ENCODE measurements at regions not wholly inside any gene's neighbourhood (a gene's known extent, or its start where the extent isn't known, plus 50 kb on each side); places are given as distances from the start of the nearest gene placed in this dataset.

DNA sequence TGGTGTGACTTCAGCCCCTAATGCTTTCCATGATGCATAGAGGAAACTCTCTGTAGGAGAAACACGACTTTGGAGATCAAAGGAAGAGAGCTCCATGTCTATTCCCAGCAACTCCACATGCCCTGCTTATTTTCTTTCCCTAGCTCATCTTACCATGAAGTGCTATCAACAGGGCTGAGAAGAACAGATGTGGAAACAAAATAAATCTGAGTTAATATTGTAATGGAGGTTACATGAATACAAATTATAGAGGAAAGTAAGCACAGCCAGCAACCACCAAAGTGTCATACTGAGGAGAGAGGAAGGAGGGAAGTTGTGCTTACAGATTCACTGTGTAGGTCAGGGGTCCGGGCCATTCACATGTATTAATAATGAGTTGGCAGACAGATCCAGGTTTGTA lies 157.5 kb downstream of the RFPL4B start:
- no peaks in the 10 kb centered on the region for H3K79me1 ChIP-seq (replicated peaks; ENCODE audit: low read length, poor library complexity, severe bottlenecking)
- peaks cover 3% of the 10 kb centered on the region for H3K4me1 ChIP-seq (ENCODE audit: control insufficient read depth, insufficient read depth, low read depth, low read length)
- H3K18ac ChIP-seq (ENCODE audit: low read depth in 1 of 2, low read length in 2 of 2), result no peak overlapping the region
- H2BK15ac ChIP-seq (ENCODE audit: low read depth, poor library complexity, severe bottlenecking), result no peak overlapping the region
- H3K4ac ChIP-seq (ENCODE audit: low read depth in 1 of 2, low read length in 2 of 2), result no peak overlapping the region
- no peak overlapping the region for H3K4me2 ChIP-seq (ENCODE audit: low read length, poor library complexity, severe bottlenecking)
- DNase-seq, result no peak
- no peak overlapping the region for H2BK12ac ChIP-seq (ENCODE audit: low read length in 2 of 2)
- no peak overlapping the region for H3K23ac ChIP-seq (ENCODE audit: low read length in 2 of 2)
- no peak overlapping the region for H2BK120ac ChIP-seq (ENCODE audit: low read depth, low read length)
- no peak overlapping the region for H3K9ac ChIP-seq (ENCODE audit: low read length)
- H2AK5ac ChIP-seq (ENCODE audit: low read length, severe bottlenecking), result no peak overlapping the region
- 100% methylated on average over 1 of the region's 2 CpGs for WGBS
- H3K4me3 ChIP-seq (ENCODE audit: insufficient read depth in 1 of 2, low read depth in 1 of 2, low read length in 2 of 2), result no peak overlapping the region
- no peak overlapping the region for H4K91ac ChIP-seq (ENCODE audit: low read length)
- no peaks in the 10 kb centered on the region for H3K27me3 ChIP-seq (ENCODE audit: control insufficient read depth in 1 of 2, insufficient read depth in 1 of 2, low read length in 2 of 2)
- no peaks in the 10 kb centered on the region for H3K36me3 ChIP-seq (ENCODE audit: control insufficient read depth in 1 of 2, insufficient read depth in 2 of 2, low read depth in 1 of 2, low read length in 2 of 2)
- no peak overlapping the region for H3K27ac ChIP-seq (ENCODE audit: low read length, poor library complexity, severe bottlenecking)
- no peak overlapping the region for H2BK5ac ChIP-seq (ENCODE audit: low read depth, low read length, poor library complexity, severe bottlenecking)
- H3K9me3 ChIP-seq (ENCODE audit: control insufficient read depth, low read length), result no peaks in the 10 kb centered on the region
- no peak overlapping the region for H3K14ac ChIP-seq (ENCODE audit: low read length in 2 of 2)
- H4K8ac ChIP-seq (ENCODE audit: low read length), result no peak overlapping the region
- H2AFZ ChIP-seq (ENCODE audit: low read depth, low read length), result no peak overlapping the region

DNA sequence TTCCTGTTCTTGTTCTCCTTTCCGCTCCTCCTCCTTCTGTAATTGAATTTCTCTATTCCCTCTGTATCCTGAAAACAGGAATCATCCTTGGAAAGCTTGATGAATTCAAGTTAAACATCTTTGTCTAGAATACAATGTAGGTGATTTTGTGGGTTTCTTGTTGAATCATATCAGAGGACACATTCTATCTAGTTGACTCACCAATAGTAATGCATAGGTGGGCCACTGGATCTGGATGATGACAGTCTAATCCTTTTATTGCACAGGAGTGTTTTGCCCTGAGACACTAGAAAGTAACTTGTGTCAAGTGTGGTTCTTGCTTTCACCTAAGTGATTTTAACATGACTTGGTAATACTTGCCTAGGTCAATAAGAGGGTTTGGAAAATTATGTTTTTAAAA lies 164.3 kb downstream of the RFPL4B start:
- H3K4me2 ChIP-seq (ENCODE audit: low read length, poor library complexity, severe bottlenecking), result no peak overlapping the region
- H3K18ac ChIP-seq (ENCODE audit: low read depth in 1 of 2, low read length in 2 of 2), result no peak overlapping the region
- no peak overlapping the region for H3K23ac ChIP-seq (ENCODE audit: low read length in 2 of 2)
- no peak overlapping the region for H3K4me3 ChIP-seq (ENCODE audit: insufficient read depth in 1 of 2, low read depth in 1 of 2, low read length in 2 of 2)
- no peak for DNase-seq
- H4K8ac ChIP-seq (ENCODE audit: low read length), result no peak overlapping the region
- H3K36me3 ChIP-seq (ENCODE audit: control insufficient read depth in 1 of 2, insufficient read depth in 2 of 2, low read depth in 1 of 2, low read length in 2 of 2), result no peaks in the 10 kb centered on the region
- H2BK15ac ChIP-seq (ENCODE audit: low read depth, poor library complexity, severe bottlenecking), result no peak overlapping the region
- no peak overlapping the region for H2BK5ac ChIP-seq (ENCODE audit: low read depth, low read length, poor library complexity, severe bottlenecking)
- no peak overlapping the region for H3K9ac ChIP-seq (ENCODE audit: low read length)
- H4K91ac ChIP-seq (ENCODE audit: low read length), result no peak overlapping the region
- H3K4ac ChIP-seq (ENCODE audit: low read depth in 1 of 2, low read length in 2 of 2), result no peak overlapping the region
- WGBS, result 100% methylated on average over 1 of the region's 1 CpG
- H3K4me1 ChIP-seq (ENCODE audit: control insufficient read depth, insufficient read depth, low read depth, low read length), result no peaks in the 10 kb centered on the region
- H2BK120ac ChIP-seq (ENCODE audit: low read depth, low read length), result no peak overlapping the region
- no peaks in the 10 kb centered on the region for H3K27me3 ChIP-seq (ENCODE audit: control insufficient read depth in 1 of 2, insufficient read depth in 1 of 2, low read length in 2 of 2)
- no peaks in the 10 kb centered on the region for H3K79me1 ChIP-seq (replicated peaks; ENCODE audit: low read length, poor library complexity, severe bottlenecking)
- no peak overlapping the region for H2AK5ac ChIP-seq (ENCODE audit: low read length, severe bottlenecking)
- H3K9me3 ChIP-seq (ENCODE audit: control insufficient read depth, low read length), result no peaks in the 10 kb centered on the region
- no peak overlapping the region for H3K14ac ChIP-seq (ENCODE audit: low read length in 2 of 2)
- H3K27ac ChIP-seq (ENCODE audit: low read length, poor library complexity, severe bottlenecking), result no peak overlapping the region
- no peak overlapping the region for H2BK12ac ChIP-seq (ENCODE audit: low read length in 2 of 2)
- H2AFZ ChIP-seq (ENCODE audit: low read depth, low read length), result no peak overlapping the region

DNA sequence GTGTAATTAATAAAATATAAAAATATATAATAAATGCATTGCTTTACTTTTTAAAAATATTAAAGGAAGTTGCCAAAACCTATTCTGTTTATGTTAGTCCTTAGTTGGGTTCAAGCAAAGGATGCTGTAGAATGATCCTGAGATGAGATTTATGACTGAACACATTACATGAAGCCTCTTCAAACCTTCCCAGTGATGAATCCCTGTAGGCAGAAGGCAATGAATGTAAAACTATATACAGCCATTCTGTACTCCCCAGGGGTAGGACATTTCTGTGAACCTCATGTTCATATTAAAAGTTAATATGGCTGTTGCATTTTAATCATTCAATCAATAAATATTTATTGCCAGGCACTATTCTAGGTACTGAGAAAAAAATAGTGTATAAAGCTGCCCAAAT lies 166.0 kb downstream of the RFPL4B start:
- no peak overlapping the region for H2BK5ac ChIP-seq (ENCODE audit: low read depth, low read length, poor library complexity, severe bottlenecking)
- H2BK120ac ChIP-seq (ENCODE audit: low read depth, low read length), result no peak overlapping the region
- no peak overlapping the region for H2BK15ac ChIP-seq (ENCODE audit: low read depth, poor library complexity, severe bottlenecking)
- no peaks in the 10 kb centered on the region for H3K79me1 ChIP-seq (replicated peaks; ENCODE audit: low read length, poor library complexity, severe bottlenecking)
- no peaks in the 10 kb centered on the region for H3K4me1 ChIP-seq (ENCODE audit: control insufficient read depth, insufficient read depth, low read depth, low read length)
- no peak overlapping the region for H4K8ac ChIP-seq (ENCODE audit: low read length)
- no peak overlapping the region for H3K9ac ChIP-seq (ENCODE audit: low read length)
- H3K14ac ChIP-seq (ENCODE audit: low read length in 2 of 2), result no peak overlapping the region
- H3K27me3 ChIP-seq (ENCODE audit: control insufficient read depth in 1 of 2, insufficient read depth in 1 of 2, low read length in 2 of 2), result no peaks in the 10 kb centered on the region
- H2AFZ ChIP-seq (ENCODE audit: low read depth, low read length), result no peak overlapping the region
- no peaks in the 10 kb centered on the region for H3K36me3 ChIP-seq (ENCODE audit: control insufficient read depth in 1 of 2, insufficient read depth in 2 of 2, low read depth in 1 of 2, low read length in 2 of 2)
- no peak overlapping the region for H3K18ac ChIP-seq (ENCODE audit: low read depth in 1 of 2, low read length in 2 of 2)
- H3K9me3 ChIP-seq (ENCODE audit: control insufficient read depth, low read length), result no peaks in the 10 kb centered on the region
- no peak overlapping the region for H4K91ac ChIP-seq (ENCODE audit: low read length)
- no peak overlapping the region for H3K4me3 ChIP-seq (ENCODE audit: insufficient read depth in 1 of 2, low read depth in 1 of 2, low read length in 2 of 2)
- H3K4me2 ChIP-seq (ENCODE audit: low read length, poor library complexity, severe bottlenecking), result no peak overlapping the region
- H2BK12ac ChIP-seq (ENCODE audit: low read length in 2 of 2), result no peak overlapping the region
- DNase-seq, result no peak
- H3K27ac ChIP-seq (ENCODE audit: low read length, poor library complexity, severe bottlenecking), result no peak overlapping the region
- H3K23ac ChIP-seq (ENCODE audit: low read length in 2 of 2), result no peak overlapping the region
- no peak overlapping the region for H3K4ac ChIP-seq (ENCODE audit: low read depth in 1 of 2, low read length in 2 of 2)
- no peak overlapping the region for H2AK5ac ChIP-seq (ENCODE audit: low read length, severe bottlenecking)

DNA sequence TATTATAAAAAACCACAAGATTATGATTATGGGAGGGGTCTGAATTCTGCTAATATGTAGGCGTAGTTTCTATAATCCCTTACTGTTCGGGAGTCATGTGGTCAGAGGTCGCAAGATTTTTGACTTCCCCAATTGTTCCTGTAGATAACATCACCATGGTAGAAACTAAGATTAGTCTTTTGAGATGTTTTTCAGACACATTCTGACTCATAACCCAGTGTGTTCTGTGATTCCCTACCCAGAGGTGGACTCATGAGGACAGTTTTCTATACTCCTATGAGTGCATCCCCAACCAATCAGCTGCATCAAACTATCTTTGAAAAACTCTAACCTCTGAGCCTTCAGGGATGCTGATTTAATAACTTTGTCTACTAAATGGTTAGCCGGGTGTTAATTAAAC lies 175.5 kb downstream of the RFPL4B start:
- Histone ChIP-seq H3K4me3 (ENCODE audit: insufficient read depth in 1 of 2, low read depth in 1 of 2, low read length in 2 of 2) (no peak overlapping the region), H3K9me3 (ENCODE audit: control insufficient read depth, low read length) (no peaks in the 10 kb centered on the region), H2BK120ac (ENCODE audit: low read depth, low read length) (no peak overlapping the region), H3K4me1 (ENCODE audit: control insufficient read depth, insufficient read depth, low read depth, low read length) (no peaks in the 10 kb centered on the region), H2AFZ (ENCODE audit: low read depth, low read length) (no peak overlapping the region), H3K36me3 (ENCODE audit: control insufficient read depth in 1 of 2, insufficient read depth in 2 of 2, low read depth in 1 of 2, low read length in 2 of 2) (no peaks in the 10 kb centered on the region), H3K27me3 (ENCODE audit: control insufficient read depth in 1 of 2, insufficient read depth in 1 of 2, low read length in 2 of 2) (no peaks in the 10 kb centered on the region), H3K14ac (ENCODE audit: low read length in 2 of 2) (no peak overlapping the region), H2BK12ac (ENCODE audit: low read length in 2 of 2) (no peak overlapping the region), H2BK15ac (ENCODE audit: low read depth, poor library complexity, severe bottlenecking) (no peak overlapping the region), H4K91ac (ENCODE audit: low read length) (no peak overlapping the region), H4K8ac (ENCODE audit: low read length) (no peak overlapping the region), H3K27ac (ENCODE audit: low read length, poor library complexity, severe bottlenecking) (no peak overlapping the region), H3K4ac (ENCODE audit: low read depth in 1 of 2, low read length in 2 of 2) (no peak overlapping the region), H3K23ac (ENCODE audit: low read length in 2 of 2) (no peak overlapping the region), H3K9ac (ENCODE audit: low read length) (no peak overlapping the region), H3K18ac (ENCODE audit: low read depth in 1 of 2, low read length in 2 of 2) (no peak overlapping the region), H3K4me2 (ENCODE audit: low read length, poor library complexity, severe bottlenecking) (no peak overlapping the region), H3K79me1 (replicated peaks; ENCODE audit: low read length, poor library complexity, severe bottlenecking) (no peaks in the 10 kb centered on the region), H2AK5ac (ENCODE audit: low read length, severe bottlenecking) (no peak overlapping the region), H2BK5ac (ENCODE audit: low read depth, low read length, poor library complexity, severe bottlenecking) (no peak overlapping the region)
- 98% methylated on average over 1 of the region's 4 CpGs for WGBS
- no peak for DNase-seq

Data from mesenchymal stem cell (in vitro differentiated cells and primary cell).